ENCODE measurements at regions not wholly inside any gene's neighbourhood (a gene's known extent, or its start where the extent isn't known, plus 50 kb on each side); places are given as distances from the start of the nearest gene placed in this dataset.

GRCh38 chr3:43956945-43957344 is 266.2 kb downstream of the ABHD5 start:
- no peak overlapping the region for H3K4me3 ChIP-seq

GRCh38 chr3:43957553-43957952 is 266.8 kb downstream of the ABHD5 start:
- no peak for ATAC-seq
- intact Hi-C loops (cut with DNase I): no loop called here
- H3K27me3 ChIP-seq (ENCODE audit: low read depth): peaks cover 13% of the 10 kb centered on the region

More at GRCh38 chr3:43956945-43957344, 266.2 kb downstream of the ABHD5 start:
- no peak overlapping the region for H3K27ac ChIP-seq
- H3K27me3 ChIP-seq (ENCODE audit: low read depth): peaks cover 13% of the 10 kb centered on the region
- no peaks in the 10 kb centered on the region for H3K36me3 ChIP-seq
- no peak for TF ChIP-seq CTCF (IDR thresholded peaks at IDR 0.05)
- DNase-seq: no peak
- no peak for ATAC-seq
- H3K9me3 ChIP-seq: no peaks in the 10 kb centered on the region
- intact Hi-C loops (cut with DNase I): no loop called here
- no peaks in the 10 kb centered on the region for H3K4me1 ChIP-seq

GRCh38 chr3:43958005-43958770 is 267.4 kb downstream of the ABHD5 start:
- intact Hi-C loops (cut with DNase I): no loop called here
- no peak for TF ChIP-seq CTCF (IDR thresholded peaks at IDR 0.05)
- DNase-seq (no peak), ATAC-seq (no peak)
- Histone ChIP-seq H3K27me3 (ENCODE audit: low read depth) (peaks cover 13% of the 10 kb centered on the region), H3K9me3 (no peaks in the 10 kb centered on the region), H3K27ac (no peak overlapping the region), H3K4me3 (no peak overlapping the region), H3K36me3 (no peaks in the 10 kb centered on the region), H3K4me1 (no peaks in the 10 kb centered on the region)

More at GRCh38 chr3:43957553-43957952, 266.8 kb downstream of the ABHD5 start:
- H3K4me1 ChIP-seq: no peaks in the 10 kb centered on the region
- no peak for TF ChIP-seq CTCF (IDR thresholded peaks at IDR 0.05)
- no peak for DNase-seq
- no peaks in the 10 kb centered on the region for H3K36me3 ChIP-seq
- no peak overlapping the region for H3K4me3 ChIP-seq
- no peak overlapping the region for H3K27ac ChIP-seq
- H3K9me3 ChIP-seq: no peaks in the 10 kb centered on the region

GRCh38 chr3:43958973-43959372 is 268.2 kb downstream of the ABHD5 start:
- TF ChIP-seq CTCF (IDR thresholded peaks at IDR 0.05): no peak
- H3K4me3 ChIP-seq: no peak overlapping the region
- peaks cover 13% of the 10 kb centered on the region for H3K27me3 ChIP-seq (ENCODE audit: low read depth)
- ATAC-seq (no peak), DNase-seq (no peak)
- intact Hi-C loops (cut with DNase I): no loop called here
- H3K27ac ChIP-seq: no peak overlapping the region
- H3K4me1 ChIP-seq: no peaks in the 10 kb centered on the region
- no peaks in the 10 kb centered on the region for H3K9me3 ChIP-seq
- no peaks in the 10 kb centered on the region for H3K36me3 ChIP-seq

- no peak for DNase-seq
- Histone ChIP-seq H3K4me3 (no peak overlapping the region), H3K36me3 (no peaks in the 10 kb centered on the region), H3K9me3 (no peaks in the 10 kb centered on the region), H3K4me1 (no peaks in the 10 kb centered on the region), H3K27me3 (ENCODE audit: low read depth) (peaks cover 13% of the 10 kb centered on the region), H3K27ac (no peak overlapping the region)
- no peak for ATAC-seq
- TF ChIP-seq CTCF (IDR thresholded peaks at IDR 0.05): no peak
- intact Hi-C loops (cut with DNase I): no loop called here
These were observed 269.0 kb downstream of the ABHD5 start for GRCh38 chr3:43959498-43960447.

Measured in lower lobe of right lung (tissue), 2 donors.